ENCODE measurements at regions not wholly inside any gene's neighbourhood (a gene's known extent, or its start where the extent isn't known, plus 50 kb on each side); places are given as distances from the start of the nearest gene placed in this dataset.

DNA sequence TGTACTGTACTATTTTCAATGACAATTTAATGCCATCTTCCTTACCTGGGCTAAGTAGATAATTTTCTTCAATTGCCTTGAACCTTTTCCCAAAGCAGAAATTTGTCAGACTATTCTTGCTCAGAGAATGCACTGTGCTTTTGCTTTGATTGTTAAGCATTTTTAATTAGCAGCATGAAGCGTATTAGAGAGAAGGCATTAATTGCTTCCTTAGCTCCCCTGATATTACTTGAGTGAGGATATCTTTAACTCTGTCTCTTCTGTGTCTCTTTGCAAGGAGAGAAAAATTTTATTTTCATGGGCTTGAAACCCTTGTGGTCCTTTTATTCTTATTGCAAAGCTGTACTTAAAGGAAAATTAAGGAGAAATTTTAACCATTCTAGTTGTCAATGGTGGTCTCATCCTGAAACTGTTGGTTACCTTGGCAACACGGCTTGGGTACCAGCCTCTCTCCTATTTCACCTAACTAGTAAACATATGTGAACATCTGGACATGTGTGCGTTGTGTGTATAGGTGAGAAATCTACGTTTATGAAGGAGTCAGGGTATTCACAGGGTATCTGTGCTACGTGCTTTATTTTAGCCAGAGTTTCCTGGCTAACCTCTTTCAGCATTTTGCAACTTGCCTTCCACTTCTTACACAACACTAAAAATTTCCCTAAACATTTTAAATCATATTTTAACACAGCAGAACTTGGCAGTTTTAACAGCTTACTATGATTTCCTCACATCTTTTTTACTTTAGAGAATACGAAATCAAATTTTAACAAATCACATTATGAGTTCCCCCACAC is 225.5 kb downstream of the KLF5 start:
- Histone ChIP-seq H3F3A (ENCODE audit: insufficient read depth, low read length) (no peaks in the 10 kb centered on the region), H3K27ac (ENCODE audit: low read depth, low read length, poor library complexity, severe bottlenecking) (no peak overlapping the region), H2AFZ (ENCODE audit: low read length) (no peak overlapping the region), H3K4me2 (ENCODE audit: low read length) (no peak overlapping the region), H3K9me3 (ENCODE audit: low read length) (no peaks in the 10 kb centered on the region), H3K36me3 (ENCODE audit: insufficient read depth, low read length) (no peaks in the 10 kb centered on the region), H3K9me2 (ENCODE audit: low read depth, low read length) (no peaks in the 10 kb centered on the region), H4K20me1 (ENCODE audit: insufficient read depth, low read length) (no peaks in the 10 kb centered on the region), H3K27me3 (ENCODE audit: insufficient read depth, low read length) (0 out of 2 replicates have a peak, but pooled peaks cover 3% of the 10 kb centered on the region), H3K79me2 (ENCODE audit: insufficient read depth, low read length) (no peaks in the 10 kb centered on the region), H3K4me1 (ENCODE audit: insufficient read depth, low read length, severe bottlenecking) (no peaks in the 10 kb centered on the region), H3K9ac (ENCODE audit: low read length) (no peak overlapping the region), H3K4me3 (ENCODE audit: low read depth, low read length, poor library complexity, severe bottlenecking) (no peak overlapping the region)
- TF ChIP-seq EZH2 (IDR thresholded peaks at IDR 0.05; ENCODE audit: borderline replicate concordance, low read length) (no peak), CTCF (IDR thresholded peaks at IDR 0.05; ENCODE audit: low read length) (no peak)

DNA sequence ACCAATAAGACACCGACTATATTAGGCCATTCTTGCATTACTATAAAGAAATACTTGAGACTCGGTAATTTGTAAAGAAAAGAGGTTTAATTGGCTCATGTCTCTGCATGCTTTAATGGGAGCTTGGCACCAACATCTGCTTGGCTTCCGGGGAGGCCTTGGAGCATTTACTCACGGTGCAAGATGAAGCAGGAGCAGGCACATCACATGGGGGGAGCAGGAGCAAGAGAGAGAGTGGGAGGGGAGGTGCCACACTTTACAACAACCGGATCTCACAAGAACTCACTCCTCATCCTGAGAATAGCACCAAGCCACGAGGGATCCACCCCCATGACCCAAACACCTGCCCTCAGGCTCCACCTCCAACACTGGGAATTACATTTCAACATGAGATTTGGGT is 224.8 kb downstream of the KLF5 start:
- TF ChIP-seq CTCF (IDR thresholded peaks at IDR 0.05; ENCODE audit: low read length), result no peak
- H3K9me2 ChIP-seq (ENCODE audit: low read depth, low read length), result no peaks in the 10 kb centered on the region

GRCh38 chr13:73281746-73282145 is 222.9 kb downstream of the KLF5 start:
- Histone ChIP-seq H3K9ac (ENCODE audit: low read length) (no peak overlapping the region), H3K27ac (ENCODE audit: low read depth, low read length, poor library complexity, severe bottlenecking) (no peak overlapping the region), H4K20me1 (ENCODE audit: insufficient read depth, low read length) (no peaks in the 10 kb centered on the region), H3F3A (ENCODE audit: insufficient read depth, low read length) (no peaks in the 10 kb centered on the region), H3K79me2 (ENCODE audit: insufficient read depth, low read length) (no peaks in the 10 kb centered on the region), H3K9me3 (ENCODE audit: low read length) (0 out of 2 replicates have a peak, but pooled peaks cover 3% of the 10 kb centered on the region), H2AFZ (ENCODE audit: low read length) (no peak overlapping the region), H3K4me2 (ENCODE audit: low read length) (no peak overlapping the region), H3K9me2 (ENCODE audit: low read depth, low read length) (no peaks in the 10 kb centered on the region), H3K27me3 (ENCODE audit: insufficient read depth, low read length) (0 out of 2 replicates have a peak, but pooled peaks cover 3% of the 10 kb centered on the region), H3K4me3 (ENCODE audit: low read depth, low read length, poor library complexity, severe bottlenecking) (no peak overlapping the region), H3K36me3 (ENCODE audit: insufficient read depth, low read length) (no peaks in the 10 kb centered on the region), H3K4me1 (ENCODE audit: insufficient read depth, low read length, severe bottlenecking) (no peaks in the 10 kb centered on the region)
- TF ChIP-seq EZH2 (IDR thresholded peaks at IDR 0.05; ENCODE audit: borderline replicate concordance, low read length) (no peak), CTCF (IDR thresholded peaks at IDR 0.05; ENCODE audit: low read length) (no peak)

More for the DNA sequence above, 224.8 kb downstream of the KLF5 start:
- H2AFZ ChIP-seq (ENCODE audit: low read length), result no peak overlapping the region
- no peaks in the 10 kb centered on the region for H3K79me2 ChIP-seq (ENCODE audit: insufficient read depth, low read length)
- H3K4me2 ChIP-seq (ENCODE audit: low read length), result no peak overlapping the region
- H3K36me3 ChIP-seq (ENCODE audit: insufficient read depth, low read length), result no peaks in the 10 kb centered on the region
- H3K4me1 ChIP-seq (ENCODE audit: insufficient read depth, low read length, severe bottlenecking), result no peaks in the 10 kb centered on the region
- no peak overlapping the region for H3K27ac ChIP-seq (ENCODE audit: low read depth, low read length, poor library complexity, severe bottlenecking)
- H3K4me3 ChIP-seq (ENCODE audit: low read depth, low read length, poor library complexity, severe bottlenecking), result no peak overlapping the region
- H4K20me1 ChIP-seq (ENCODE audit: insufficient read depth, low read length), result no peaks in the 10 kb centered on the region
- H3F3A ChIP-seq (ENCODE audit: insufficient read depth, low read length), result no peaks in the 10 kb centered on the region
- H3K9ac ChIP-seq (ENCODE audit: low read length), result no peak overlapping the region
- no peaks in the 10 kb centered on the region for H3K9me3 ChIP-seq (ENCODE audit: low read length)
- 0 out of 2 replicates have a peak, but pooled peaks cover 3% of the 10 kb centered on the region for H3K27me3 ChIP-seq (ENCODE audit: insufficient read depth, low read length)
